ENCODE measurements at regions not wholly inside any gene's neighbourhood (a gene's known extent, or its start where the extent isn't known, plus 50 kb on each side); places are given as distances from the start of the nearest gene placed in this dataset.

DNA sequence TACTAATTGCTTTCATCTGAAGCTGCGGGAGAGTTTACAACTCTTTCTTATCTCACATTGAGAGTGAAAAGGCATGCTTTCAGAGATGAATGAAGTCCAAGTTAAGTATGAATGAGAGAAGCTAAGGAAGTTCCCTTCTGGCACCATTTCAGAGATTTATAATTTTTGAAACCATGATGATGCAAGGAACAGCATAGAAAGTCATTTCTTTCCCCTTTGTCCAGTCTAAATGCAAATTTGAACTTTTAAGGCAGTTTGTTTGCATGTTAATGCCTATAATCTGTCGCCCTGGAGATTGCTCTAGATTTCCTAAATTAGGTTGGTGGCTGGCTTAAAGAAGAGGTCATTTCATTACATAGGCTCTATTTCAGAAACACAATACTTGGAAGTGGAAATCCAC lies 594.8 kb upstream of the GOT2 start:
- H3K27ac ChIP-seq (ENCODE audit: control insufficient read depth, insufficient read depth): no peak overlapping the region
- no peak overlapping the region for H3K4me3 ChIP-seq
- ChIA-PET CTCF (interaction anchor here (1.0 kb wide), 1 partner anchor 25 kb away, joined by 3 read pairs; no protein-coding TSS in a partner anchor), SMC1A (ENCODE audit: uncharacterized antibody, unreplicated experiment) (no interaction called here), RAD21 (ENCODE audit: unreplicated experiment) (no interaction called here), POLR2A (no interaction called here)
- no peaks in the 10 kb centered on the region for H4K20me1 ChIP-seq (ENCODE audit: control insufficient read depth, insufficient read depth)
- BruUV-seq (replicated peaks): no TSS peak
- H3K9me3 ChIP-seq (replicated peaks; ENCODE audit: control insufficient read depth, insufficient read depth, low read length): no peaks in the 10 kb centered on the region; the same call in 2 of the 3 replicates
- H3K4me2 ChIP-seq (ENCODE audit: control insufficient read depth, insufficient read depth): no peak overlapping the region
- no peaks in the 10 kb centered on the region for H3K36me3 ChIP-seq (ENCODE audit: control insufficient read depth in 2 of 2, insufficient read depth in 2 of 2, low read length in 1 of 2)
- no peaks in the 10 kb centered on the region for H3K4me1 ChIP-seq (ENCODE audit: control insufficient read depth, insufficient read depth, low read length)
- no peak for FAIRE-seq
- no peak for ATAC-seq
- intact Hi-C loops (cut with micrococcal nuclease; ENCODE audit: unreplicated experiment) (no loop called here), in situ Hi-C loops (cut with MboI) (no loop called here)
- WGBS (ENCODE audit: insufficient coverage, insufficient replicate concordance, low lambda C conversion rate, missing lambda C conversion rate): 17% methylated on average over 2 of the region's 2 CpGs
- H2AFZ ChIP-seq (ENCODE audit: control insufficient read depth, low read depth, low read length): no peak overlapping the region
- no peak overlapping the region for H3K9ac ChIP-seq (ENCODE audit: control insufficient read depth, insufficient read depth, low read length)
- no peak for DNase-seq (ENCODE audit: low read depth, low spot score)
- H3K27me3 ChIP-seq (replicated peaks in 1 of 2; ENCODE audit: control insufficient read depth in 2 of 2, insufficient read depth in 2 of 2, low read length in 1 of 2): no peaks in the 10 kb centered on the region
- H3K79me2 ChIP-seq (ENCODE audit: control insufficient read depth, insufficient read depth, low read length): no peaks in the 10 kb centered on the region
- TF ChIP-seq CHD2 (IDR thresholded peaks at IDR 0.05; ENCODE audit: borderline replicate concordance, low read depth, low read length) (no peak), STAT1 (conservative IDR thresholded peaks at IDR 0.05) (no peak), SIX5 (IDR thresholded peaks at IDR 0.05; ENCODE audit: low read depth, low read length, severe bottlenecking) (no peak), CBX5 (IDR thresholded peaks at IDR 0.05; ENCODE audit: low read depth) (no peak), PRDM15 (CRISPR knock-in tag; IDR thresholded peaks at IDR 0.05) (no peak), FOXM1 (IDR thresholded peaks at IDR 0.05; ENCODE audit: low read depth, low read length) (no peak), ZBED1 (IDR thresholded peaks at IDR 0.05; ENCODE audit: borderline replicate concordance) (no peak), ASH2L (IDR thresholded peaks at IDR 0.05; ENCODE audit: borderline replicate concordance, low read depth) (no peak), MXI1 (IDR thresholded peaks at IDR 0.05; ENCODE audit: low read depth, low read length) (no peak), USF1 (IDR thresholded peaks at IDR 0.05; ENCODE audit: borderline replicate concordance, extremely low read length, insufficient read depth, low read depth, low read length) (no peak), BMI1 (IDR thresholded peaks at IDR 0.05; ENCODE audit: borderline replicate concordance) (no peak), SREBF1 (IDR thresholded peaks at IDR 0.05; ENCODE audit: low read length) (no peak), EED (IDR thresholded peaks at IDR 0.05; ENCODE audit: low read depth) (no peak), HSF1 (IDR thresholded peaks at IDR 0.05; ENCODE audit: low read depth, low read length) (no peak), ZNF622 (IDR thresholded peaks at IDR 0.05) (no peak)
- TF ChIP-seq, protein P1, sequence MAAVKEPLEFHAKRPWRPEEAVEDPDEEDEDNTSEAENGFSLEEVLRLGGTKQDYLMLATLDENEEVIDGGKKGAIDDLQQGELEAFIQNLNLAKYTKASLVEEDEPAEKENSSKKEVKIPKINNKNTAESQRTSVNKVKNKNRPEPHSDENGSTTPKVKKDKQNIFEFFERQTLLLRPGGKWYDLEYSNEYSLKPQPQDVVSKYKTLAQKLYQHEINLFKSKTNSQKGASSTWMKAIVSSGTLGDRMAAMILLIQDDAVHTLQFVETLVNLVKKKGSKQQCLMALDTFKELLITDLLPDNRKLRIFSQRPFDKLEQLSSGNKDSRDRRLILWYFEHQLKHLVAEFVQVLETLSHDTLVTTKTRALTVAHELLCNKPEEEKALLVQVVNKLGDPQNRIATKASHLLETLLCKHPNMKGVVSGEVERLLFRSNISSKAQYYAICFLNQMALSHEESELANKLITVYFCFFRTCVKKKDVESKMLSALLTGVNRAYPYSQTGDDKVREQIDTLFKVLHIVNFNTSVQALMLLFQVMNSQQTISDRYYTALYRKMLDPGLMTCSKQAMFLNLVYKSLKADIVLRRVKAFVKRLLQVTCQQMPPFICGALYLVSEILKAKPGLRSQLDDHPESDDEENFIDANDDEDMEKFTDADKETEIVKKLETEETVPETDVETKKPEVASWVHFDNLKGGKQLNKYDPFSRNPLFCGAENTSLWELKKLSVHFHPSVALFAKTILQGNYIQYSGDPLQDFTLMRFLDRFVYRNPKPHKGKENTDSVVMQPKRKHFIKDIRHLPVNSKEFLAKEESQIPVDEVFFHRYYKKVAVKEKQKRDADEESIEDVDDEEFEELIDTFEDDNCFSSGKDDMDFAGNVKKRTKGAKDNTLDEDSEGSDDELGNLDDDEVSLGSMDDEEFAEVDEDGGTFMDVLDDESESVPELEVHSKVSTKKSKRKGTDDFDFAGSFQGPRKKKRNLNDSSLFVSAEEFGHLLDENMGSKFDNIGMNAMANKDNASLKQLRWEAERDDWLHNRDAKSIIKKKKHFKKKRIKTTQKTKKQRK (IDR thresholded peaks at IDR 0.05; ENCODE audit: low read depth, low read length): no peak
